ENCODE measurements at regions not wholly inside any gene's neighbourhood (a gene's known extent, or its start where the extent isn't known, plus 50 kb on each side); places are given as distances from the start of the nearest gene placed in this dataset.

DNA sequence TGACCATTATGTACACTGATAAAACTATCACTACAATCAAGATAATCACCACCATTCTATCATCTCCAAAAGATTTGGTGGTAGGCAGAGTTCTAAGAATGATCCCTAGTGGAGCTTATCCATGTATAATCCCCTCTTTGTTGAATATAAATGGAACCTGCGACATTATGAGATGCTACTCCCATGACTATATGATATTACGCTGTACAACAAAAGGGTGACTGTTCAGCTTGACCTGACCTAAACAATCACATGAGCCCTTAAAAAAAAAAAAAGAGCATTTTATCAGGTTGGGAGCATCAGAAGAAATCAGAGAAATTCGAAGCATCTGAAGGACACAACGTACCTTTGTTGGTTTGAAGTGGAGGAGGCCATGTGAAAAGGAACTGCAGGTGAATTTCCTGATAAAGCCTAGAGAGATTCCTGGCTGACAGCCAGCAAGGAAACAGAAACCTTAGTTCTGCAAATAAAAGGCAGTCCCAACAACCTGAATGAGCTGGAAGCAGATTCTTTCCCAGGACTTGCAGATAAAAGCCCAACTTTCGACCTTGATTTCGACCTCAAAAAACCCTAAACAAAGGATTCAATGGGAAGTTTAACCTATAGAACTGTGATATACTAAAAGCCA lies 270.7 kb downstream of the ADRA2A start:
- TF ChIP-seq POLR2A (IDR thresholded peaks at IDR 0.05; ENCODE audit: low read depth, low read length), result no peak
- TF ChIP-seq POLR2AphosphoS5 (IDR thresholded peaks at IDR 0.05; ENCODE audit: low read depth, low read length), result no peak
- TF ChIP-seq PAX5 (IDR thresholded peaks at IDR 0.05; ENCODE audit: insufficient read depth, low read length, severe bottlenecking), result no peak
- no peak for TF ChIP-seq TAF1 (IDR thresholded peaks at IDR 0.05; ENCODE audit: low read depth, low read length)
- no peak for TF ChIP-seq SPI1 (IDR thresholded peaks at IDR 0.05; ENCODE audit: low read depth, low read length)

All from GM12891 (cell line).